Ectodermal cell (in vitro differentiated cells): ENCODE measurements at regions not wholly inside any gene's neighbourhood (a gene's known extent, or its start where the extent isn't known, plus 50 kb on each side); places are given as distances from the start of the nearest gene placed in this dataset.

Experiments used
- H3K27ac ChIP-seq: 2 replicates; pipeline ENCODE4 v1.7.0; 2013; ENCODE audit warnings: mild to moderate bottlenecking, low read depth, low read length; ENCODE audit not compliant: insufficient read depth, poor library complexity, severe bottlenecking
- H3K27me3 ChIP-seq: 2 replicates; pipeline ENCODE4 v1.7.0; 2013; ENCODE audit warnings: mild to moderate bottlenecking, low read length; ENCODE audit not compliant: insufficient read depth, control insufficient read depth, poor library complexity, severe bottlenecking
- H3K36me3 ChIP-seq: one replicate; pipeline ENCODE4 v1.7.0; 2013; ENCODE audit warnings: low read length; ENCODE audit not compliant: control insufficient read depth, insufficient read depth
- H3K4me1 ChIP-seq: one replicate; pipeline ENCODE4 v1.7.0; 2013; ENCODE audit warnings: low read length; ENCODE audit not compliant: control insufficient read depth, insufficient read depth
- H3K4me3 ChIP-seq: 2 replicates; pipeline ENCODE4 v1.7.0; 2013; ENCODE audit warnings: low read depth, low read length, control low read depth; ENCODE audit not compliant: insufficient read depth
- H3K9me3 ChIP-seq: 2 replicates; pipeline ENCODE4 v1.7.0; 2013; ENCODE audit warnings: mild to moderate bottlenecking, low read length, moderate library complexity; ENCODE audit not compliant: control insufficient read depth
- WGBS, 2 experiments: methylation state at CpG; one replicate each; pipeline ENCODE4 v1.1.7; 2013; ENCODE audit warnings: missing lambda C conversion rate in 2 of 2; 5-methylcytosine and 5-hydroxymethylcytosine counted together

- no peaks in the 10 kb centered on the region for H3K9me3 ChIP-seq
These were observed 114.5 kb downstream of the LRRC70 start for GRCh38 chr5:62692946-62693713.

GRCh38 chr5:62691946-62692345 lies 113.3 kb downstream of the LRRC70 start:
- Histone ChIP-seq H3K4me3 (no peak overlapping the region), H3K4me1 (no peaks in the 10 kb centered on the region), H3K27me3 (no peaks in the 10 kb centered on the region), H3K9me3 (no peaks in the 10 kb centered on the region), H3K27ac (no peak overlapping the region), H3K36me3 (no peaks in the 10 kb centered on the region)
- WGBS, 2 experiments = 92 to 100% methylated on average over 3 of the region's 3 CpGs

More at GRCh38 chr5:62692946-62693713, 114.5 kb downstream of the LRRC70 start:
- no peak overlapping the region for H3K27ac ChIP-seq
- no peaks in the 10 kb centered on the region for H3K27me3 ChIP-seq
- H3K4me3 ChIP-seq = no peak overlapping the region
- H3K4me1 ChIP-seq = no peaks in the 10 kb centered on the region
- WGBS, 2 experiments = 82 to 83% methylated on average over 5 of the region's 5 CpGs
- H3K36me3 ChIP-seq = no peaks in the 10 kb centered on the region

GRCh38 chr5:62690421-62690820 lies 111.8 kb downstream of the LRRC70 start:
- Histone ChIP-seq H3K27ac (no peak overlapping the region), H3K9me3 (no peaks in the 10 kb centered on the region), H3K4me3 (no peak overlapping the region), H3K36me3 (no peaks in the 10 kb centered on the region), H3K4me1 (no peaks in the 10 kb centered on the region), H3K27me3 (no peaks in the 10 kb centered on the region)
- 80 to 85% methylated on average over 6 of the region's 6 CpGs for WGBS, 2 experiments

- Histone ChIP-seq H3K36me3 (no peaks in the 10 kb centered on the region), H3K4me3 (no peak overlapping the region), H3K27ac (no peak overlapping the region), H3K27me3 (no peaks in the 10 kb centered on the region), H3K4me1 (no peaks in the 10 kb centered on the region), H3K9me3 (no peaks in the 10 kb centered on the region)
- WGBS, 2 experiments = 95% methylated on average over 9 of the region's 9 CpGs
These were observed 111.2 kb downstream of the LRRC70 start for GRCh38 chr5:62689599-62690368.

GRCh38 chr5:62686692-62687091 lies 108.1 kb downstream of the LRRC70 start:
- no peaks in the 10 kb centered on the region for H3K4me1 ChIP-seq
- 95% methylated on average over 1 of the region's 1 CpG for WGBS, 2 experiments
- no peak overlapping the region for H3K27ac ChIP-seq
- no peaks in the 10 kb centered on the region for H3K27me3 ChIP-seq
- H3K36me3 ChIP-seq = no peaks in the 10 kb centered on the region
- no peaks in the 10 kb centered on the region for H3K9me3 ChIP-seq
- H3K4me3 ChIP-seq = no peak overlapping the region

GRCh38 chr5:62685221-62685620 lies 106.6 kb downstream of the LRRC70 start:
- Histone ChIP-seq H3K4me1 (no peaks in the 10 kb centered on the region), H3K9me3 (no peaks in the 10 kb centered on the region), H3K27ac (no peak overlapping the region), H3K4me3 (no peak overlapping the region), H3K36me3 (no peaks in the 10 kb centered on the region), H3K27me3 (no peaks in the 10 kb centered on the region)

GRCh38 chr5:62684310-62684709 lies 105.7 kb downstream of the LRRC70 start:
- Histone ChIP-seq H3K27me3 (no peaks in the 10 kb centered on the region), H3K36me3 (no peaks in the 10 kb centered on the region), H3K9me3 (no peaks in the 10 kb centered on the region), H3K27ac (no peak overlapping the region), H3K4me1 (no peaks in the 10 kb centered on the region), H3K4me3 (no peak overlapping the region)
- 92% methylated on average over 1 of the region's 1 CpG; no CpG with 5 or more reads in 1 of the 2 experiments for WGBS, 2 experiments

GRCh38 chr5:62682059-62682458 lies 103.4 kb downstream of the LRRC70 start:
- H3K4me1 ChIP-seq = no peaks in the 10 kb centered on the region
- H3K4me3 ChIP-seq = no peak overlapping the region
- no peaks in the 10 kb centered on the region for H3K9me3 ChIP-seq
- 84 to 96% methylated on average over 2 of the region's 2 CpGs for WGBS, 2 experiments
- H3K36me3 ChIP-seq = no peaks in the 10 kb centered on the region
- no peaks in the 10 kb centered on the region for H3K27me3 ChIP-seq
- H3K27ac ChIP-seq = no peak overlapping the region

GRCh38 chr5:62681117-62681850 lies 102.7 kb downstream of the LRRC70 start:
- H3K4me3 ChIP-seq = no peak overlapping the region
- H3K27me3 ChIP-seq = no peaks in the 10 kb centered on the region
- H3K36me3 ChIP-seq = no peaks in the 10 kb centered on the region
- H3K9me3 ChIP-seq = no peaks in the 10 kb centered on the region
- no peak overlapping the region for H3K27ac ChIP-seq
- H3K4me1 ChIP-seq = no peaks in the 10 kb centered on the region
- 86 to 92% methylated on average over 3 of the region's 3 CpGs for WGBS, 2 experiments

- no peaks in the 10 kb centered on the region for H3K36me3 ChIP-seq
These were observed 101.5 kb downstream of the LRRC70 start for GRCh38 chr5:62680121-62680520.

More at GRCh38 chr5:62680121-62680520, 101.5 kb downstream of the LRRC70 start:
- Histone ChIP-seq H3K4me1 (no peaks in the 10 kb centered on the region), H3K27me3 (no peaks in the 10 kb centered on the region), H3K9me3 (no peaks in the 10 kb centered on the region), H3K27ac (no peak overlapping the region), H3K4me3 (no peak overlapping the region)
